Bronchial epithelial cell (primary cell): ENCODE measurements at regions not wholly inside any gene's neighbourhood (a gene's known extent, or its start where the extent isn't known, plus 50 kb on each side); places are given as distances from the start of the nearest gene placed in this dataset.

Source experiments
- DNase-seq: peaks from one replicate; pipeline ENCODE4 v3.0.0-alpha.2; 2010; ENCODE audit warnings: low read depth
- FAIRE-seq: peaks from 2 replicates; lab custom pipeline; 2011; peaks lifted over from hg19 to GRCh38; lab: Jason Lieb, UNC
- H3K27me3 ChIP-seq: 2 replicates; pipeline ENCODE4 v1.5.1; 2011; ENCODE audit warnings: low read length; ENCODE audit not compliant: control insufficient read depth, insufficient read depth
- H3K36me3 ChIP-seq: 2 replicates; pipeline ENCODE4 v1.5.1; 2011; ENCODE audit warnings: low read length; ENCODE audit not compliant: control insufficient read depth, insufficient read depth
- H3K4me3 ChIP-seq: 2 replicates; pipeline ENCODE4 v1.5.1; 2011; ENCODE audit warnings: mild to moderate bottlenecking, low read depth, low read length, control low read depth
- TF ChIP-seq, protein P1 (sequence below): IDR thresholded peaks from 2 replicates; pipeline ENCODE4 v1.5.1; 2011; ENCODE audit warnings: mild to moderate bottlenecking, moderate library complexity, low read length, control low read depth, inconsistent platforms; ENCODE audit not compliant: insufficient read depth, severe bottlenecking

DNA sequence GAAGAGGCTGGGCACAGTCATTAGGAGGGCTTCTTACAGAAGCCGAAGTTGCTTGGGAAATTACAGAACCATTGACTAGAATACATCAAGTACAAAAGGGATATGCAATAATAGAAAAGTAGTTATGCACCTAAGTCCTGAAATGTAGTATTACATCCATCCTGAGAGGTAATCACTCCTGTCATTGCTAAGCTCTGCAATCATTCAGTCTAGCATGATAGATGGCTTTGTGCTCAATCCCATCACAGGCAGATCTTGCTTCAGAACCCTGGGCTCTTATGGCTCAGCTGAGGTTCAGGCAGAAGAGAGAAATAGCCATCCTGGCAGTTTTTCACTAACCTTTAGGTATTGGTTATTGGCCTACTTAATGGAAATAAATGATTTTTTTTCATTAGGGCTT lies 231.7 kb upstream of the AFF2 start:
- Histone ChIP-seq H3K36me3 (no peaks in the 10 kb centered on the region), H3K4me3 (no peak overlapping the region), H3K27me3 (no peaks in the 10 kb centered on the region)
- no peak for DNase-seq
- TF ChIP-seq, protein P1, sequence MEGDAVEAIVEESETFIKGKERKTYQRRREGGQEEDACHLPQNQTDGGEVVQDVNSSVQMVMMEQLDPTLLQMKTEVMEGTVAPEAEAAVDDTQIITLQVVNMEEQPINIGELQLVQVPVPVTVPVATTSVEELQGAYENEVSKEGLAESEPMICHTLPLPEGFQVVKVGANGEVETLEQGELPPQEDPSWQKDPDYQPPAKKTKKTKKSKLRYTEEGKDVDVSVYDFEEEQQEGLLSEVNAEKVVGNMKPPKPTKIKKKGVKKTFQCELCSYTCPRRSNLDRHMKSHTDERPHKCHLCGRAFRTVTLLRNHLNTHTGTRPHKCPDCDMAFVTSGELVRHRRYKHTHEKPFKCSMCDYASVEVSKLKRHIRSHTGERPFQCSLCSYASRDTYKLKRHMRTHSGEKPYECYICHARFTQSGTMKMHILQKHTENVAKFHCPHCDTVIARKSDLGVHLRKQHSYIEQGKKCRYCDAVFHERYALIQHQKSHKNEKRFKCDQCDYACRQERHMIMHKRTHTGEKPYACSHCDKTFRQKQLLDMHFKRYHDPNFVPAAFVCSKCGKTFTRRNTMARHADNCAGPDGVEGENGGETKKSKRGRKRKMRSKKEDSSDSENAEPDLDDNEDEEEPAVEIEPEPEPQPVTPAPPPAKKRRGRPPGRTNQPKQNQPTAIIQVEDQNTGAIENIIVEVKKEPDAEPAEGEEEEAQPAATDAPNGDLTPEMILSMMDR, result no peak
- FAIRE-seq, result no peak

DNA sequence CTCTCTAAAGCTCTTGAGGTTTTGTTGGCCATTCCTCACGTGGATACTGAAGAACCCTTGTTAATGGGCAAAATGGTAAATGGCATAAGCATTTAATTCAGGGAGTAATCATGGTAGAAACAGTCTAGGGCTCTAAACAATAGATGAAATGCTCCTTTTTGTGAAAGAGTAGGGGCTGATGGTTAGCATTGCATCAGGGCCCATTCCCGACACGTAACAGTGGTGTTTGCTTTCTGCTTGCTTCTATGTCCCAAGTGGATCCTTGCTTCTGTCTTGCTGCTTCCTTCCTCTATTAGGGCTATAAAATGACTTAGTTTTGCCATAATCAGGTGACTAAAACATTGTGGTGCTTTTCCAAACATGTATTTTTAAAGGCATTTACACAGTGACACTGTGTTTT lies 230.9 kb upstream of the AFF2 start:
- Histone ChIP-seq H3K4me3 (no peak overlapping the region), H3K36me3 (no peaks in the 10 kb centered on the region), H3K27me3 (no peaks in the 10 kb centered on the region)
- no peak for DNase-seq
- TF ChIP-seq, protein P1, result no peak
- FAIRE-seq, result no peak

DNA sequence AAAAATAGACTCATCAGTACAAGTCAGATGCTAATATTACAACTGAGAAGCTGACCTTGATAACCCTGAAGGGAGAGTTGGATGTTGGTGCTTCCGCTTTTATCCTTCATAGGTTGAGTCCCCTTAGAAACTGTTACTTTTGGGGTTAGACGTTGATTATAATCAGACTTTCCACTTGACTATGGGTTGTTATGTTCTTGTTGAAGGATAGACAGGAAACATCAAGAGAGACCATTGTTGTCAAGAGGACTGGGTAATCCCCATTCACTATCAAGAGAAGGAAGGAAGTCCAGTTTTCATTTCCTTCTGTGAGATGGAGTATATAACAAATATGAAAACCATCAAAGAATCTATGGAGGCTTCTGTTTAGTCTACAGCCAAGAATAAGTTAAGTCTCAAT lies 229.9 kb upstream of the AFF2 start:
- H3K36me3 ChIP-seq, result no peaks in the 10 kb centered on the region
- FAIRE-seq (no peak), DNase-seq (no peak)
- H3K4me3 ChIP-seq, result no peak overlapping the region
- TF ChIP-seq, protein P1, result no peak
- no peaks in the 10 kb centered on the region for H3K27me3 ChIP-seq

GRCh38 chrX:148271263-148271662 lies 229.2 kb upstream of the AFF2 start:
- DNase-seq, result no peak
- Histone ChIP-seq H3K36me3 (no peaks in the 10 kb centered on the region), H3K4me3 (no peak overlapping the region), H3K27me3 (no peaks in the 10 kb centered on the region)
- FAIRE-seq, result no peak
- TF ChIP-seq, protein P1, result no peak

DNA sequence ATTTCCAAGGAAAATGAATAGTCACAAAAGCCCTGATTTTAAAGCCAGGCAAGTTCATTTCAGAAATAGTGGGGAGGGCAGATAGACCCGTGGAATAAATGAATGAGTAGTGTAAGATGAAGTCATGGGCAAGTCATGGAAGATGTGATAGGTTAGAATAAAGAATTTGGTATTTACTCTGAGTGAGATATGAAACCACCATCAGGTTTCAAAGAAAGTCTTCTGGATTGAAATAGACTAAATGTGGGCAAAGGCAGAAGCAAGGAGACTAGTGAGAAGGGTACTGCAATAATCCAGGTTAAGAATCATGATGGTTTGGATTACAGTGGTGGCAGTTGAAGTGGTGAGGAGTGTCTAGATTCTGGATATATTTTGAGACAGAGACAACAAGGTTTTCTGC lies 218.5 kb upstream of the AFF2 start:
- TF ChIP-seq, protein P1, result no peak
- FAIRE-seq, result no peak
- H3K36me3 ChIP-seq, result no peaks in the 10 kb centered on the region
- DNase-seq, result no peak
- H3K27me3 ChIP-seq, result no peaks in the 10 kb centered on the region
- H3K4me3 ChIP-seq, result no peak overlapping the region

- Histone ChIP-seq H3K27me3 (no peaks in the 10 kb centered on the region), H3K36me3 (no peaks in the 10 kb centered on the region), H3K4me3 (no peak overlapping the region)
- DNase-seq (no peak), FAIRE-seq (no peak)
- TF ChIP-seq, protein P1, result no peak
Measured at GRCh38 chrX:148282504-148282903, 217.9 kb upstream of the AFF2 start.
